BE2C (cell line): ENCODE measurements at regions not wholly inside any gene's neighbourhood (a gene's known extent, or its start where the extent isn't known, plus 50 kb on each side); places are given as distances from the start of the nearest gene placed in this dataset.

ENCODE experiments used
- DNase-seq: peaks from one replicate; pipeline ENCODE4 v3.0.0-alpha.2; 2020
- H3K27me3 ChIP-seq: fragments of 250-450 bp; sonication (Bioruptor Pico); 2 replicates; pipeline ENCODE4 v1.5.1; 2020; ENCODE audit warnings: mild to moderate bottlenecking
- H3K36me3 ChIP-seq: fragments of 250-450 bp; sonication (Bioruptor Pico); 2 replicates; pipeline ENCODE4 v1.5.1; 2020; ENCODE audit warnings: mild to moderate bottlenecking
- H3K4me1 ChIP-seq: fragments of 250-450 bp; sonication (Bioruptor Pico); 2 replicates; pipeline ENCODE4 v1.5.1; 2020
- H3K4me3 ChIP-seq: 2 replicates; pipeline ENCODE4 v1.5.1; 2011; ENCODE audit warnings: low read depth, low read length
- H3K9me3 ChIP-seq: fragments of 250-450 bp; sonication (Bioruptor Pico); 2 replicates; pipeline ENCODE4 v1.5.1; 2020
- TF ChIP-seq, protein P1 (sequence below): IDR thresholded peaks from 2 replicates; pipeline ENCODE4 v1.5.1; 2012; ENCODE audit warnings: mild to moderate bottlenecking, low read depth, low read length

DNA sequence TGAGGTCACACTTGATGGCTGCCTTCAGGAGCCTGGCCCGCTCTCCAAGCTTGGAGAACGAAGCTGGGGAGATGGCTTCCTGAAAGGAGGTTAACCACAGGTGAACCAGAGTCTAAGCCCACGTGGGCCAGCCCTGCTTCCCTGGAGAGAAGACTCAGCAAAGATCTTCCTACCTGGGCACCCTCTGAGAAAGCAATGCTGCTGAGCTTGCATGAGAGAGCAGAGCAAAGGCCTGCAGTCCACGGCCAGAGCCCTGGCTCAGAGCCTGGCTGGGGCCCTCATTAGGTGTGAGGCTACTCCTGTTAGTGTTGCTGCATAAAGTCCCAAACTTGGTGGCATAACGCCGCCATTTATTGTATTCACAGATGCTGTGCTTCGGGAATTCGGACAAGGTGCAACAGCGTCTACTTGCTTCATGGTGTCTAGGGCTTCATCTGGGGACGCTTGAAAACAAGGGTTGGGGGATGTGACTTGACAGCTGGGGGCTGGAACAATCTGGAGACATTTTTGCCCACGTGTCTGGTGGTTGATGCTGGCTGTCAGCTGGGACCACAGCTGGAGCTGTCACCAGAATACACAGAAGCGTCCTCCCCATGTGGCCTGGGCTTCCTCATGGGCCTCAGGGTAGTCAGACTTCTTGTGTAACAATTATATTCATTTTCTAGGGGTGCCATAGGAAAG, 87.9 kb upstream of the MEF2A start:
- TF ChIP-seq, protein P1, sequence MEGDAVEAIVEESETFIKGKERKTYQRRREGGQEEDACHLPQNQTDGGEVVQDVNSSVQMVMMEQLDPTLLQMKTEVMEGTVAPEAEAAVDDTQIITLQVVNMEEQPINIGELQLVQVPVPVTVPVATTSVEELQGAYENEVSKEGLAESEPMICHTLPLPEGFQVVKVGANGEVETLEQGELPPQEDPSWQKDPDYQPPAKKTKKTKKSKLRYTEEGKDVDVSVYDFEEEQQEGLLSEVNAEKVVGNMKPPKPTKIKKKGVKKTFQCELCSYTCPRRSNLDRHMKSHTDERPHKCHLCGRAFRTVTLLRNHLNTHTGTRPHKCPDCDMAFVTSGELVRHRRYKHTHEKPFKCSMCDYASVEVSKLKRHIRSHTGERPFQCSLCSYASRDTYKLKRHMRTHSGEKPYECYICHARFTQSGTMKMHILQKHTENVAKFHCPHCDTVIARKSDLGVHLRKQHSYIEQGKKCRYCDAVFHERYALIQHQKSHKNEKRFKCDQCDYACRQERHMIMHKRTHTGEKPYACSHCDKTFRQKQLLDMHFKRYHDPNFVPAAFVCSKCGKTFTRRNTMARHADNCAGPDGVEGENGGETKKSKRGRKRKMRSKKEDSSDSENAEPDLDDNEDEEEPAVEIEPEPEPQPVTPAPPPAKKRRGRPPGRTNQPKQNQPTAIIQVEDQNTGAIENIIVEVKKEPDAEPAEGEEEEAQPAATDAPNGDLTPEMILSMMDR: no peak
- Histone ChIP-seq H3K4me1 (no peaks in the 10 kb centered on the region), H3K4me3 (no peak overlapping the region), H3K36me3 (no peaks in the 10 kb centered on the region), H3K9me3 (no peaks in the 10 kb centered on the region), H3K27me3 (no peaks in the 10 kb centered on the region)
- DNase-seq: no peak

GRCh38 chr15:99478977-99479376, 86.8 kb upstream of the MEF2A start:
- no peaks in the 10 kb centered on the region for H3K4me1 ChIP-seq
- TF ChIP-seq, protein P1: no peak

DNA sequence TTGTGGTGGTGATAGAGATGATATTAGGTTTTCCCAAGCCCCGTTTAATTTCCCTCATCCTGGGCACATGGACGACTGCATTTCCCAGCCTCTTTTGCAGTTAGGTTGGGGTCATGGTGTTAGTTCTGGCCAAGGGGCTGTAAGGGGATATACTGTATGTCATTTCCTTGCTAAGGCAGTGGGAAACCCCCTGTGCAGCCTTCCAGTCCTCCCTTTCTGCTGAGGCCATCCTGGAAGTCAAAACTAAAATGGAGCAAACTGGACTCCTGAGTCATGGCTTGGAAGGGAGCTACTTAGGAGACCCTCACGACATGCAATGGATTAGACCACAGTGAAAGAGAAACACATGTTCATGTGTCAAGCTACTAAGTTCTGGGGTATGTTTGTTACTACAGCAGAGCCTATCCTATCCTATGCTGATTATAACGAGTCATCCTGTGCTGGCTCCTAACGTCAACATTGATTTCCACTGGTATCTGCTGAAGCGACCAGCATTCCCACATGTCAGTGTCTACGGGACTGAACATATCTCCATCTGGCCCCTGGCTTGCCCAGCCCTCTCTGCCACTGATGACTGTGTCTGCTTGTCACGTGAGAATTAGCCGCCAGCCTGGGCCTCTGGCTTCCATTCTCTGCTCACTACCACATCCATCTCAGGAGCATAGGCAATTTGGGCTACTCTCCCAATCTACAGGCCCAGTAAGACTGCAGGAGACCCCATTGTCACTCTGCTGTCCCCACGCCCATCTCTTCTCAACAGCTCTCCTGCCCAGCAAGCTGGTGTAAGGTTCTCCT, 85.6 kb upstream of the MEF2A start:
- TF ChIP-seq, protein P1: no peak
- H3K9me3 ChIP-seq: no peaks in the 10 kb centered on the region
- H3K4me1 ChIP-seq: no peaks in the 10 kb centered on the region
- no peak for DNase-seq
- H3K36me3 ChIP-seq: no peaks in the 10 kb centered on the region
- H3K4me3 ChIP-seq: no peak overlapping the region
- no peaks in the 10 kb centered on the region for H3K27me3 ChIP-seq

More at GRCh38 chr15:99478977-99479376, 86.8 kb upstream of the MEF2A start:
- DNase-seq: no peak
- Histone ChIP-seq H3K27me3 (no peaks in the 10 kb centered on the region), H3K36me3 (no peaks in the 10 kb centered on the region), H3K4me3 (no peak overlapping the region), H3K9me3 (no peaks in the 10 kb centered on the region)

DNA sequence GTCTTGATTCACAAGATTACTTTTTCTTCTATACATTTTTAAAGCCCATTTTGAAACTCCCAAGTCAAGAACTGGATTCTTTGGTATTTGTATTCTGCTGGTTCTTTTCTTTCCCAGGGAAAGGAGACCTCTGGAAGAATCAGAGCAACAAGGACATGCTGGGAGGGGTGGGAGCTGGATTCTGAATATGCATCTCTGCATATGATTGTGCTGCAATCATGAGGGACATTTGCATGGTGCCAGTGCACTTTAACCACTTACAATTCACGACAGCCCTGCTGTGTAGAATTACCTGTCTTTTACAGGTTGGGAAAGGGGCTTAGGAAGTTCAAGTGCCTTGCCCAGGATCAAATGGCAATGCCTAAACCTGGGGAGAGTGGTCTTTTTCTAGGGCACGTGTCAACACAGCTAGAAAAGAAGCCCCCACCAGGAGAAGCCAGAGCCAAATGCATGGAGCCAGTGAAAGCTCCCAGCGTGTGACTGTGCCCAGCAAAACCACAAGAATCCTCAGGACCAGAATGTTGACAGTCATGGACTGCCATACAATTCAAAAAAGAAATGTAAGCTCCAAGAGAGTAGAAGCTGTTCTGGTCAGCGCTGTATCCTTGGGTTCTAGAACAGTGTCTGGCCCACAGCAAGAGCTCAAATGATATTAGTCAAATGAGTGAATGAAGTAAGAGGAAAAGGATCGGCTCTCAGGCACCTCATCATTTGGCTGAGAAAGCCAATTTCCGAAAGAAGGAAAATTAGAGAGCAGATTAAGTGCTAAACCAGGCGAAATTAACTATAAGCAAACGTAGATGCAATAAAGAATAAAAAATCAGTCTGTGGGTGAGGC, 84.5 kb upstream of the MEF2A start:
- Histone ChIP-seq H3K27me3 (no peaks in the 10 kb centered on the region), H3K9me3 (no peaks in the 10 kb centered on the region)
- DNase-seq: no peak

GRCh38 chr15:99481951-99482230, 83.9 kb upstream of the MEF2A start:
- H3K4me3 ChIP-seq: no peak overlapping the region
- no peak for DNase-seq
- H3K4me1 ChIP-seq: no peaks in the 10 kb centered on the region
- no peaks in the 10 kb centered on the region for H3K9me3 ChIP-seq
- H3K36me3 ChIP-seq: no peaks in the 10 kb centered on the region
- H3K27me3 ChIP-seq: no peaks in the 10 kb centered on the region
- TF ChIP-seq, protein P1: no peak

More for the DNA sequence above, 84.5 kb upstream of the MEF2A start:
- Histone ChIP-seq H3K4me1 (no peaks in the 10 kb centered on the region), H3K36me3 (no peaks in the 10 kb centered on the region), H3K4me3 (no peak overlapping the region)
- TF ChIP-seq, protein P1: no peak
